WTC11 (cell line): ENCODE measurements at regions not wholly inside any gene's neighbourhood (a gene's known extent, or its start where the extent isn't known, plus 50 kb on each side); places are given as distances from the start of the nearest gene placed in this dataset.
"Not testable (repeated sequence)": the region's sequence is repeated elsewhere in the genome, so short reads cannot be mapped to it uniquely, and the experiment has no call there.

Experiments used
- ATAC-seq: fragments of 200-7000 bp; cut with Tn5 transposase; 2 replicates; pipeline ENCODE4 v1.10.0; 2021; ENCODE audit warnings: mild to moderate bottlenecking, moderate library complexity
- CTCF ChIA-PET: fragments of 300-600 bp; sonication (Branson Sonifier 250); formaldehyde crosslinking; loops from one replicate; lab custom pipeline; 2021; ENCODE audit warnings: antibody characterized with exemption; lab: Charles Lee
- POLR2A ChIA-PET: fragments of 350-600 bp; sonication (Branson Sonifier 250); formaldehyde crosslinking; loops from one replicate; lab custom pipeline; 2021; ENCODE audit warnings: antibody characterized with exemption; lab: Charles Lee
- DNase-seq: peaks from one replicate; pipeline ENCODE4 v3.0.0; 2021; ENCODE audit warnings: low spot score
- H3K27ac Mint-ChIP-seq: 2 replicates; pipeline ENCODE4 v1.8.0; 2021; ENCODE audit warnings: mixed read lengths
- H3K27me3 Mint-ChIP-seq: 2 replicates; pipeline ENCODE4 v1.8.0; 2021; ENCODE audit warnings: low read depth, mild to moderate bottlenecking, moderate library complexity, mixed read lengths
- H3K36me3 Mint-ChIP-seq: 2 replicates; pipeline ENCODE4 v1.8.0; 2021; ENCODE audit warnings: mixed read lengths
- H3K4me1 Mint-ChIP-seq: 2 replicates; pipeline ENCODE4 v1.8.0; 2022; ENCODE audit warnings: mixed read lengths
- H3K4me3 Mint-ChIP-seq: 2 replicates; pipeline ENCODE4 v1.8.0; 2021; ENCODE audit warnings: mild to moderate bottlenecking, moderate library complexity, mixed read lengths
- H3K9me3 Mint-ChIP-seq: 2 replicates; pipeline ENCODE4 v1.8.0; 2021; ENCODE audit warnings: mixed read lengths
- AFF4 ChIP-seq: sonication (generic); formaldehyde crosslinking; IDR thresholded peaks from 2 replicates; pipeline ENCODE4 v1.8.1; 2023; ENCODE audit warnings: mild to moderate bottlenecking, missing genetic modification reagents, borderline replicate concordance
- AR ChIP-seq: fragments of 250-450 bp; sonication (Bioruptor Pico); IDR thresholded peaks from 2 replicates; pipeline ENCODE4 v1.9.0; 2021; ENCODE audit warnings: mild to moderate bottlenecking
- ATF1 ChIP-seq: sonication (generic); formaldehyde crosslinking; IDR thresholded peaks from 2 replicates; pipeline ENCODE4 v1.8.1; 2023; ENCODE audit warnings: mild to moderate bottlenecking, moderate library complexity, missing genetic modification reagents
- CBFB ChIP-seq: sonication (generic); formaldehyde crosslinking; IDR thresholded peaks from 2 replicates; pipeline ENCODE4 v1.8.1; 2022; ENCODE audit warnings: mild to moderate bottlenecking, low read depth, missing genetic modification reagents
- CREB1 ChIP-seq: sonication (generic); formaldehyde crosslinking; IDR thresholded peaks from 2 replicates; pipeline ENCODE4 v1.8.0; 2023; ENCODE audit warnings: mild to moderate bottlenecking, missing genetic modification reagents
- E2F4 ChIP-seq: sonication (generic); formaldehyde crosslinking; IDR thresholded peaks from 2 replicates; pipeline ENCODE4 v1.8.1; 2022; ENCODE audit warnings: low read depth, mild to moderate bottlenecking, moderate library complexity, missing genetic modification reagents, borderline replicate concordance
- ELF4 ChIP-seq: sonication (generic); formaldehyde crosslinking; IDR thresholded peaks from 2 replicates; pipeline ENCODE4 v1.8.1; 2022; ENCODE audit warnings: low read depth, mild to moderate bottlenecking, moderate library complexity, missing genetic modification reagents
- HMGA2 ChIP-seq: fragments of 250-450 bp; sonication (Bioruptor Pico); IDR thresholded peaks from 2 replicates; pipeline ENCODE4 v1.4.0; 2021; ENCODE audit warnings: mild to moderate bottlenecking, moderate library complexity
- HMGXB4 ChIP-seq: sonication (generic); formaldehyde crosslinking; IDR thresholded peaks from 2 replicates; pipeline ENCODE4 v1.8.1; 2023; ENCODE audit warnings: mild to moderate bottlenecking, moderate library complexity, missing genetic modification reagents
- JUN ChIP-seq: sonication (generic); formaldehyde crosslinking; IDR thresholded peaks from 2 replicates; pipeline ENCODE4 v1.8.0; 2023; ENCODE audit warnings: mild to moderate bottlenecking, missing genetic modification reagents
- NR1H2 ChIP-seq: sonication (generic); formaldehyde crosslinking; IDR thresholded peaks from 2 replicates; pipeline ENCODE4 v1.9.0; 2021; ENCODE audit warnings: mild to moderate bottlenecking, moderate library complexity, missing genetic modification reagents
- SMAD3 ChIP-seq: sonication (generic); formaldehyde crosslinking; IDR thresholded peaks from 2 replicates; pipeline ENCODE4 v1.8.0; 2022; ENCODE audit warnings: missing genetic modification reagents, mild to moderate bottlenecking, borderline replicate concordance
- SMAD4 ChIP-seq: sonication (generic); formaldehyde crosslinking; IDR thresholded peaks from 2 replicates; pipeline ENCODE4 v1.8.0; 2022; ENCODE audit warnings: mild to moderate bottlenecking, missing genetic modification reagents
- ZMAT4 ChIP-seq: fragments of 250-450 bp; sonication (Bioruptor Pico); IDR thresholded peaks from 2 replicates; pipeline ENCODE4 v1.9.0; 2021; ENCODE audit warnings: mild to moderate bottlenecking
- ZNF121 ChIP-seq: sonication (generic); formaldehyde crosslinking; IDR thresholded peaks from 2 replicates; pipeline ENCODE4 v1.8.0; 2023; ENCODE audit warnings: missing genetic modification reagents
- ZNF138 ChIP-seq: sonication (generic); formaldehyde crosslinking; conservative IDR thresholded peaks from 2 replicates; pipeline ENCODE4 v1.8.1; 2022; ENCODE audit warnings: mild to moderate bottlenecking, moderate library complexity, missing genetic modification reagents
- ZNF219 ChIP-seq: sonication (generic); formaldehyde crosslinking; IDR thresholded peaks from 2 replicates; pipeline ENCODE4 v1.8.0; 2023; ENCODE audit warnings: missing genetic modification reagents, mild to moderate bottlenecking, borderline replicate concordance
- ZNF317 ChIP-seq: sonication (generic); formaldehyde crosslinking; IDR thresholded peaks from 2 replicates; pipeline ENCODE4 v1.8.1; 2023; ENCODE audit warnings: low read depth, mild to moderate bottlenecking, moderate library complexity, missing genetic modification reagents, borderline replicate concordance
- ZNF416 ChIP-seq: fragments of 250-450 bp; sonication (Bioruptor Pico); IDR thresholded peaks from 2 replicates; pipeline ENCODE4 v1.9.0; 2021; ENCODE audit warnings: mild to moderate bottlenecking, inconsistent platforms

GRCh38 chr6:67121115-67121514 is 1414.1 kb upstream of the EYS start:
- TF ChIP-seq JUN (no peak), HMGA2 (CRISPR knock-in tag) (peak; percentile 27; the same call in 1 of the 2 replicates)
- Mint-ChIP-seq H3K36me3 (no peaks in the 10 kb centered on the region), H3K9me3 (peaks cover 13% of the 10 kb centered on the region), H3K4me1 (no peaks in the 10 kb centered on the region), H3K27me3 (no peaks in the 10 kb centered on the region), H3K27ac (no peak overlapping the region), H3K4me3 (no peak overlapping the region)
- CTCF ChIA-PET = no interaction called here
- POLR2A ChIA-PET = no interaction called here
- ATAC-seq (no peak), DNase-seq (no peak)

- Mint-ChIP-seq H3K27me3 (no peaks in the 10 kb centered on the region; the same call in 1 of the 2 replicates), H3K4me3 (no peak overlapping the region), H3K36me3 (peaks cover under 1% of the 10 kb centered on the region; the same call in 1 of the 2 replicates), H3K4me1 (no peaks in the 10 kb centered on the region), H3K9me3 (peaks cover 23% of the 10 kb centered on the region), H3K27ac (no peak overlapping the region)
- POLR2A ChIA-PET = no interaction called here
- TF ChIP-seq SMAD4 (CRISPR knock-in tag) (no peak), ZMAT4 (CRISPR knock-in tag) (no peak), ZNF138 (CRISPR knock-in tag) (no peak), CREB1 (CRISPR knock-in tag) (no peak), AR (CRISPR knock-in tag) (no peak), AFF4 (CRISPR knock-in tag) (no peak), ZNF219 (CRISPR knock-in tag) (no peak), ZNF317 (CRISPR knock-in tag) (no peak), NR1H2 (CRISPR knock-in tag) (no peak), HMGXB4 (CRISPR knock-in tag) (no peak)
- ATAC-seq = no peak
- no peak for DNase-seq
- CTCF ChIA-PET = no interaction called here
Measured at GRCh38 chr6:67112120-67112519, 1405.1 kb upstream of the EYS start.

GRCh38 chr6:67102743-67103142 is 1395.7 kb upstream of the EYS start:
- no peak for TF ChIP-seq ELF4 (CRISPR knock-in tag)
- TF ChIP-seq ZNF121 (CRISPR knock-in tag) = no peak
- no peak for TF ChIP-seq ZNF317 (CRISPR knock-in tag)
- no peak for TF ChIP-seq CBFB (CRISPR knock-in tag)
- no peak for TF ChIP-seq E2F4 (CRISPR knock-in tag)
- TF ChIP-seq SMAD3 (CRISPR knock-in tag) = no peak
- no peak for TF ChIP-seq ATF1 (CRISPR knock-in tag)
- TF ChIP-seq ZNF416 (CRISPR knock-in tag) = no peak
- ChIA-PET POLR2A (no interaction called here), CTCF (no interaction called here)
- peaks cover 48% of the 10 kb centered on the region for H3K9me3 Mint-ChIP-seq
- H3K4me3 Mint-ChIP-seq = no peak overlapping the region
- H3K27ac Mint-ChIP-seq = no peak overlapping the region
- no peaks in the 10 kb centered on the region for H3K4me1 Mint-ChIP-seq
- no peak for DNase-seq
- no peaks in the 10 kb centered on the region for H3K27me3 Mint-ChIP-seq
- peaks cover 18% of the 10 kb centered on the region for H3K36me3 Mint-ChIP-seq
- no peak for ATAC-seq

GRCh38 chr6:67095618-67096226 is 1388.7 kb upstream of the EYS start:
- ATAC-seq, H3K27ac Mint-ChIP-seq, POLR2A ChIA-PET, H3K4me3 Mint-ChIP-seq, H3K27me3 Mint-ChIP-seq, H3K4me1 Mint-ChIP-seq, CTCF ChIA-PET, DNase-seq: not testable (repeated sequence)
- H3K9me3 Mint-ChIP-seq = peaks cover 46% of the 10 kb centered on the region
- H3K36me3 Mint-ChIP-seq = peaks cover 25% of the 10 kb centered on the region
